SHP77 (cell line): ENCODE measurements at regions not wholly inside any gene's neighbourhood (a gene's known extent, or its start where the extent isn't known, plus 50 kb on each side); places are given as distances from the start of the nearest gene placed in this dataset.

ENCODE experiments used
- DNase-seq, 2 experiments: peaks; one replicate each; lab custom pipeline; 2025; lab: John Stamatoyannopoulos, UW

DNA sequence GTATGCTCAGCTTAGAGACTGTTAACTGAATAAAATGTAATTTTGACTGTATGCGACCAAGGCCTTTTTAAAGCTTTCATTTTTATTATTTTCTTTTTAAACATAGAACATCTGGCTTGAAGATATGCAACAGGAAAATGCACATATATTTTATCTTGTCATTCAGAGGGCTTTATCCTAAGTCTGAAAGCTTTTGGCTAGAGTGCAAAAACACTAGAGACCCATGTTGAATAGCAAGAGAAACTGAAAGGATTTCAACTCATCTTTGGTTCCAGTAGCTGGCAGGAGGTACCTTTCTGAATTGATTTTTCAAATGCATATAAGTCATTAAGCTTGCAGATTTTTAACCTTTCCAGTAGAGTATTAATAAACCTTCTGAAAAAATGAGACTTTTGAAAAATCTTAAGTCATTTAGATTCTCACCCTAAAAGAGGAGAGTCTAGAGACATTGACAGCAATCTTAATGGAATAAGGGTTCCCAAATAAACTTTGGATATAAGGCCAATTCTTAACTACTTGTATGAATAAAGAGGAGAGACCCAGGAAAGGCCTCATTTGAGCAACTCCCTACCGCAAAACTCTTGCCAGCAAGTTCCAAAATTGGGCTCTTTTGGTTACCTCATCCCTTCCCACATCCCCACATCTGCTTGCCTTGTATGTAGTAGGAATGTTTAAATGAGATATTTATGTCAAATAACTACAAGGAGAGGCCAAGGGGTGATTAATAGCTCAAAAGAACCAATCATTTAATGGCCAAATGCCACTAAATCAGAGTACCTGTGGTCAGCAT is 454.4 kb downstream of the HTR7 start:
- DNase-seq, result no peak

DNA sequence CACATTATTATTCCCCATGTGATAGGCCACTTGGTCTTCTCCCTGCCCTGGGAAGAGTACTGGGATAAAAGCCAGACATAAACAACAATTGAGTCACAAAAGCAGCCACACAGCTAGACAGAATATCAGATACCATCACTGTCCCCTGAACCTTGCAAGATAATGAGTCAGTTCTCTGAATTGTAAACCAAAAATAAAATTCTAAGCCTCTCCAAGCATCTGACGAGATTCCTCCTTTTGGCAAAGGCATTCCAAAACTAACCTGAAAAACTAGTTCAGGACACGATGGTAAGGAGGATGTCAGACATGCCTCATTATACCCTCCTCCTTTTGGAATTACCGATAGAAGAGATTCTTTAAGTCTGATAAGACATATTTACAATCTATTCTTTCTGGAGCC is 450.7 kb downstream of the HTR7 start:
- no peak for DNase-seq

DNA sequence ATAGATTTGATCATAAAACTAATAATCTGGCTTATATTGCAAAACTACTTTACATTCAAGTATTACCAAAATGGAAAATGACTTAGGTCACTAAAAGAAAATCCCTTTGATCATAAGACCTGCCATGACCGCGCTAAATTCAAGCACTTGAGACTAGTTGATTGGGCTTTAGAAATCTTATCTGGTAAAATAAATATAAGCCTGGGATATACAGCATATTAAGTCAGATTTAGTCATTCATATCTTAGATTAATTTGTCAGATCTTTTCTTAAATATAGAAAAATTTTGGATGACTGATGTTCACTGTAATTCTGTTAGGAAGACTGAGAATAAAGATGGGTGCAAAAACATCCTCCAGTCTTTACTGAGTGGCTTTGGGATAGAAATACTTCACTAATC is 450.0 kb downstream of the HTR7 start:
- DNase-seq, result no peak

DNA sequence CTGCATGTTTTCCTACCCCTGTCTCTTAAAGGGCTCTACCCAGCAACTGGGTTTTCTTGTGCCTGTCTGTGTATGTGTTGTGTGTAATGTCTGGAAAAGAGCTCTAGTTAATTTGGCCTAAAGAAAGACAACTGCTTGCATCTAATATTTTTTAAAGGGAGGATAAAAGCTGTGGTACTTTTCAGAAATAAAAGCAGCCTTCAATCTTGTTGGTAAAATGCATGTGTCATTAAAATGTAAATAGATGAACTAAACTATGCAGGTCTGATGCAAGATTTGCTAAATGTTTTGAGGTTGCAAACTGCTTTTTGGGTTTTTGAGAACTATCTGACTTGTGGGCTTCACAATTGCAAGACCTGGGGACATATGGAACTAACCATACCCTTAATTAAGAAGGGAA is 445.3 kb downstream of the HTR7 start:
- DNase-seq, result no peak

DNA sequence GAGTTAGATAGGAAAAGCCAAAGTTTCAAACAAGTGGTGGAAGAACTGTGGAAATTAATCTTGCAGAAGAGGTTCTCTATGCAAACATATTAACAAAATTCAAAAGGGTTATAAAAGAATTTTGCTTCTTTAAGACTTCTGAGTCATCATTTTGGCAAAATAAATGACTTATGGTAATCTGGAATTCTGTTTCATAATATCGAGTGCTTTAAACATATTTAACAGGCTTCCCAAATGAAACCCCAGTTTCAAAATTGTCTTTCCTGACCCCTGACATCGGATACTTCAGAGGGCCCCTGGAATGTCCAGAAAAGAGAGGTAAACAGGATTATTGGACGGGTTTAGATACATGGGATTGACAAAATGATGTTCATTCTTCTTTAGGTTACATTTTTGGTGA is 444.6 kb downstream of the HTR7 start:
- DNase-seq, result no peak

DNA sequence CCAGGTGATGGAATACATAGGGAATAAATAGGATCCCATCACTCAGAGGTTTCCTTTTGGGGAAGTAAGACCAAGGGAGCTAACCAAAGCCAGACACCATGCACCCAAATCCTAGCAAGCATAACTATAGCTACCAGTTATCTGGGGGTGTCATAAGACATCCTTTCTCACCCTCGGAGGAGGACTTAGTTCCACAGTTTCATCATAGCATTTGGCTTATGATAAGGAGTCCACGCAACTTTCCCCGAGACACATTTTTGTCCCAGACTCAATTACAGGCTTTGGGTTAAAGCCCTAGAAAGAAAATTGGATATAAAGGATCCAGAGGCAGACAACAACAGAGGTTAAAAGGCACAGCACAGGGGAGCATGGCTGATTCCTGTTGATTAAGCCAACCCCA is 442.9 kb downstream of the HTR7 start:
- DNase-seq, result no peak

DNA sequence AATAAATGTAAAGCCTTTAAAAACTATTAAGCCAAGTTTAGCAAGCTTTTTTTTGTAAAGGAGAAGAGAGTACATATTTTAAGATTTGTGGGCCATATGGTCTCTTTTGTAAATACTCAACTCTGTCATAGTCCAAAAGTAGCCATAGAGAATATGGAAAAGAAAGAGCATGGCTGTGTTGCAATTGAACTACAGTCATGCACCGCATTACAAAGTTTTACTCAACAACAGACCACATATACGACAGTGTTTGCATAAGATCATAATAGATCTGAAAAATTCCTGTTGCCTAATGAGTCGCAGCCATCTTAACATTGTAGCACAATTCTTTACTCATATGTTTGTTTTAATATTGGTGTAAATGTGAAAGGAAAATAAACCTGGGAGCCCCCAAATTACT is 440.8 kb downstream of the HTR7 start:
- DNase-seq, result no peak

DNA sequence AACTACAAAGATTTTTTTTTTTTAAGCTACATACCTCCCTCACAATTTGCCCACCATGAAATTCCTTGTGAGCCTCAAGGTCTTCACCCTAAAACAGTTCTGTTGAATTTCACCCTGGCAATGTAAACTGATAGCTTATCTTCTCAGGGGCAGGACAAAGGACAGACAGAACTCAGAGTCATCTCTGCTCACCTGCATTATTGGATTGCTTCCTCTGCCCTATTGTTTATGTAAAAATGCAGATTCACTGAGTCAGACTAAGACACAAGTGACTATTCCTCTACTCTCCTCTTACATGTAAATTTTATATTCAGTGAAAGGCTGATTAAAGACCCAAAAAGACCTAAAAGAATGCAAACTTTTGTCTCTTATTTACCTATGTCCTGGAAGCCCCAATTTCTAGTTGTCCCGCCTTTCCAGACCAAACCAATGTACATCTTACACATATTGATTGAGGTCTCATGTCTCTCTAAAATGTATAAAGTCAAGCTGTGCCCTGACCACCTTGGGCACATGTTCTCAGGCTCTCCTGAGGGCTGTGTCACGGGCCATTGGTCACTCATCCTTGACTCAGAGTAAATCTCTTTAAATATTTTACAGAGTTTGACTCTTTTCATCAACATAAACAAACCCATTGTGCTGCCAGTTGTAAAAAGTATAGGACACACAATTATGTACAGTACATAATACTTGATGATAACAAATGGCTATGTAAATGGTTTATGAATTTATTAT is 440.2 kb downstream of the HTR7 start:
- no peak for DNase-seq

DNA sequence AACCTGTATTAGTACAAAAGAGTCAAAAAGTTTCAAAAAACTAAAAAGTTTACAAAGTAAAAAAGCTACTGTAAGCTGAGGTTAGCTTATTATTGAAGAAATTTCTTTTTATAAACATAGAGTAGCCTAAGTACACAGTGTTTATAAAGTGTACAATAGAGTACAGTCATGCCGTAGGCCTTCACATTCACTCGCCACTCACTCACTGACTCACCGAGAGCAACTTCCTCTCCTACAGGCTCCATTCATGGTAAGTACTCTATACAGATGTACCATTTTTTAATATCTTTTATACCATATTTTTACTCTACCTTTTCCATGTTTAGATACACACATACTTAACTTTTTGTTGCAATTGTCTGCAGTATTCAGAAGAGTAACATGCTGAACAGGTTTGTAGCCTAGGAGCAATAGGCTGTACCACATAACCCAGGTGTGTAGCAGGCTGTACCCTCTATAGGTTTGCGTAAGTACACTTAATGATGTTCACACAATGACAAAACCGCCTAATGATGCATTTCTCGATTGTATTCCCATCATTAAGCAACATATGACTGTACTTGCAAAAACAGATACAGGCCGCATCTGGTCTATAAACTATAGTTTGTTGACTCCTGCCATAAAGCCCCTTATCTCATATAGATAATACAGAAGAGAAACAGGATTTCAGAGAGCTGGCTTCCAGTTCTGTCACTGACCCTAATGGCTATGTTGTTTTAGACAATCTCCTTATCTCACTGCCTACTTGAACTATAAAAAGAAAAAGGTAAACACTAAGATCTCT is 438.8 kb downstream of the HTR7 start:
- no peak for DNase-seq

DNA sequence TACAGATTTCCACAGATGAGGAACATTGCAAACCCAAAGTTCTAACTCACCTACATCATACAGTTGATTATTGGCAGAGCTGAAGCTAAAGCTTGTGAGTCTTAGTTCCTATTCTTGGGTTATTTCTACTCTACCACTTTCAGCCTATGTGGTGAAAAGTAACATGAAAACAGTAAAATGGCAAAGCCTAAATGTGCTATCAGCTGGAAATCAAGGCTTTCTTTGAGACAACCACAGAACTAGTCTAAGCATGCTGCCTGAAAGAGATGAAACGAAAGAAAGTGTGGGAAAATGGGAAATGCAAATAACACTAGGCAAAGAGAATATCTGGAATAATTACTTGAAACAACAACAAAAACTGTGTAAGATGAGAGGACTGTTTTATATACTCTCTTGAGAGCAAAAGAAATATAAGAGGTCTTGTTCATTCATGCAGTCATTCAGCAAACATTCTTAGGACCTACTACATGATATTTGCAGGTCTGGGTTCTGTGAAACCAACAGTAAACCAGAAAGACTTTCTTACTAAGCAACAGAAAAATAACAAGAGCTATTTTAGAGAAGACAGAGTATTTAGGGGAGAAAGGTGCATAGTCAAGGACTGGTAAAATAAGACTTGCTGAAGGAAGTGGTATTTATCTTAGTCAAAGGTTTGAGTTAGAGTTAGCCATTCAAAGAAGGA is 437.1 kb downstream of the HTR7 start:
- no peak for DNase-seq

DNA sequence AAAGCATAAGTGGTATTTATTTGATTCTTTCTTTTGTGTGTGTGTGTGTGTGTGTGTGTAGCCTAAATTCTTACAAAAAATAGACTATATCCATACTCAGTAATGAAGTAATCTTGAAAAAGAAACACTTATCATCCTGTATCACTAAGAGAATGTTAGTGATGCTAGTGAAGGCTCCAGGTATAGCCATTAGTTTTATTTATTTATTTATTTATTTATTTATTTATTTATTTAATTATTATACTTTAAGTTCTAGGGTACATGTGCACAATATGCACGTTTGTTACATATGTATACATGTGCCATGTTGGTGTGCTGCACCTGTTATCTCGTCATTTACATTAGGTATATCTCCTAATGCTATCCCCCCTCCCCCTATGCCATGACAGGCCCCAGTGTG is 436.0 kb downstream of the HTR7 start:
- DNase-seq, result no peak

DNA sequence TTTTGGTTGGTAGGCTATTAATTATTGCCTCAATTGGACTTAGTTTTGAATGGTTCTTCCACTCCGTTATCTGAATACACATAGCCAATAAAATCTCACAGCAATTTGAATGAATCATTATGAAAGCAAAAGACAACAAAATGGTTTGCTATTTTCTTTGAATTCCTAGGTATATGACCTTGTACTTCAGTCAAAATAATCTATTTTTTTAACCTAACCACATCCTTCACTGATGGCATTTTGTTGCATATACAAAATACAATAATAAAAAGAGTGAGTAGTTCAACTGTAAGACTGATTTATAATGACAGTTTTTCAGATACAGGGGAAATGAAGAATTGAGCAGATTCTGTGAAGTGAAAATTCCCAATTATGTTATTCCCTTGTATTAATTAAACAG is 433.1 kb downstream of the HTR7 start:
- no peak for DNase-seq

DNA sequence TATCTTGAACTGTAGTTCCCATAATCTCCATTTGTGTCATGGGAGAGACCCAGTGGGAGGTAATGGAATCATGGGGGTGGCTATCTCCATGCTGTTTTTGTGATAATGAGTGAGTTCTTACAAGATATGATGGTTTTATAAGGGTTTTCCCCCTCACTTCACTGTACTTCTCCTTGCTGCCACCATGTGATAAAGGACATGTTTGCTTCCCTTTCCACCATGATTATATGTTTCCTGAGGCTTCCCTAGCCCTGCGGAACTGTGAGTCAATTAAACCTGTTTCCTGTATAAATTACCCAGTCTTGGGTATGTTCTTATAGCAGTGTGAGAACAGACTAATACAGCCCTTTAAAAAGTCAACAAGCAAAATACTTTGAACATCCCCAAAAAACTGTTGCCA is 427.7 kb downstream of the HTR7 start:
- DNase-seq, result no peak

DNA sequence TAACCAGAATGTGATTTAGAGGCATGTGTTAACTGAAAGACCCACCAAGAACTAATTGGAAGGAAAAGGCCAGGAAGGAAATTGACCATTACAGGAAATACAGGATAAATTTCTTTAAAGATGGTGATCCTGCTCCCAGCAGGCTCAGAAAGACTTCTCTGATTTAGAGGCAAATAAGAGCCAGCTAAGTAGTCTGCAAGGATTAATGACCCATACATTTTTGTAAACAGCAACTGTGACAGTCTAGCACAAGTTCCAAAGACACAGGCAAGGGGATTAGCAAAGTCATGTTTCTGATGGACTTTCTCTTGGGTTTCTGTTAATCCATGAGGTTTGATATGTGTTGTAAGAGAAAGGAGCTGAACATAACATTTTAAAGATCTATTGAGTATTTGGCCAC is 425.0 kb downstream of the HTR7 start:
- DNase-seq, result no peak

DNA sequence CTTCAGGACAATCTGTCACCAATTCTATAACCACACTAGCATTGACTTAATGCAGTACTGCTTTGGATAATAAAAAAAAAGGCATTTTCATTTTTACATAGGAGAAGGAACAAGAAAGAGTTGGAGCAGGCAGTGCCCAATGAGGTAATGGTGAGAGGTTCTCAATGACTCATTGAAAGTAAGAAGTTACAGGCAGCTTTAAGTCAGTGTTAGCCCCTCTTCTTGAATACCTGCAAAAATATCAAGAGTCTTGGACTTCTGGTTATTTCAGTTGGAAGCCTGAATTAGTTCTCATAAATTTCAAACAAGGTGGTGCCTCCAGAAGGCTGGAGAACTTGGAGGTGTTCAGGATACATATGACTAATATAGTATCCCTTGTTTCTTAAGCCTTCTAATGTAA is 422.5 kb downstream of the HTR7 start:
- no peak for DNase-seq

DNA sequence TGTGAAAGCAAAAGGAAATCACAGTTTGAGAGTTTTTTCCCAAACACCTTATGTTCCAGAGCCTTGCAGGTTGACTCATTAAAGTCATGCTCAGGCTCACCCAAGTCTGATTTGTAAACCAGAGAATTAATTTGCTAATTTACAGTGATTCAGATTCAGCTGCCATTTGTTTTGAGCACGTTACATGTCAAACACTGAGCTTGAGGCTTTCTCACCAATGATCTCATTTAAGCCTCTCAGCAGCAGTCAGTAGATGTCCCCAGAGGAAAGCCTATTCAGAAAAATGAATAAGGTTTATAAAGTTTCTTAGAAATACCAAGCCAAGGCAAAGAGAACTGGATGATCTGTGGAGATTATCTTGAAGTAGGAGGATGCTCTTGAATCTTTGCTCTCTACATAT is 420.4 kb downstream of the HTR7 start:
- no peak for DNase-seq

DNA sequence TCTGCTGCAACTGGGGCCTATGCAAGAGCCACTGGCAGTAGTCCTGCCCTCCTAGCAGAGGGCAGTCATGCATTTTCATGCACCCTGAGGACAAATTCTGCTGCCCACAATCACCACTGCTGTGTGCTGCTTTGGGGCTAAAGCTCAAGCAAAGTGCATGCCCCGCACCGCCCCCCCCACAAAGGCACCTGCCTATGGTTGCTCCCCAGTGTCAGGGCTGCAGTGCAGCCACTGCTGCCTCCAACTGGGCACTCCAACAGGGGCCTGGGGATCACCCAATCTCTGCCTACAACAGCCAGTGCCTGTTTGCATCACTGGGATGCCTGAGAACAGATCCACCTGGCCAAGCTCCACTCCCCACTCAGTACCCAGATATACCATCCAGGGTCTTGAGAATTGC is 417.0 kb downstream of the HTR7 start:
- no peak for DNase-seq

DNA sequence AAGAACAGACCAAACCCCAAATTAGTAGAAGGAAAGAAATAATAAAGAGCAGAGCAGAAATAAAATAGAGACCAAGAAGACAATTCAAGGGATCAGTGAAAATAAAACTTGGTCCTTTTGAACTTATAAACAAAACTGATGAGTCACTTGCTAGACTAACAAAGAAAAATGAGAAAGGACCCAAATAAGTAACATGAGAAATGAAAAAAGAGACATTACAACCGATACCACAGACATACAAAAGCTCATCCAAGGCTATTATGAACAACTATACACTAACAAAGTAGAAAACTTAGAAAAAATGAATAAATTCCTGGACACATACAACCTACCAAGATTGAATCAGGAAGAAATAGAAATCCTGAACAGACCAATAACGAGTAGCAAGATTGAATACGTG is 414.5 kb downstream of the HTR7 start:
- no peak for DNase-seq

DNA sequence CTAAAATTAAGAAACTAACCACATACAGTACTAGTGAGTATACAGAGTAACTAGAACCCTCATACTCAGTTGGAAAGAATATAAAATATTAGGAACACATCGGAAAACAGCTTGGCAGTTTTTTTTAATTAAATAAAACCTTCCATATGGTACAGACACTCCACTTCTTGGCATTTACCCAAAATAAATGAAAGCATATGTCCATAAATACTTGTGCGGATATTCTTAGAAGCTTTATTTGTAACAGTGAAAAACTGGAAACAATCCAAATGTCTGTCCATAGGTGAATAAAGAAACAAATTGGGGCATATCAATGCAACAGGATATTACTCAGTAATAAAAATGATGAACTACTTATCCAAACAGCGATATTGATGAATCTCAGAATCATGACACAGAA is 410.0 kb downstream of the HTR7 start:
- peak in 1 of 2 experiments; percentile 35 for DNase-seq

DNA sequence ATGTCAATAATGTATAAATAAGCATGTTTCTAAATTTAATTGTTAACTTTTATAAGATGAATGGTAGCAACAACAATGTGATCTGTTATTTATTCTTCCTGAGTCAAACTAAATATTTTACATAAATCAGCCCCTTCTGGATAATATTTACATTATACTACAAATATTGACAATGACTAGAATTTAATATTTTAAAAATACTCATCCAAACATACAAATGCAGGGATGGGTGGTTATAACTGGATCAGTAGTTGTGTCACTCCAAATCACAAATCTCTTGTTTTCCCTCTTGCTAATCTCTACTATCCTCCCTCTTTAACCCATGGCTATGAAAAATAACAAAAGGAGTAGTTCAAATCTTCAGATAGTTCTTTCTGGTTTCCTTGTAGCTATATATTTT is 407.0 kb downstream of the HTR7 start:
- DNase-seq, result no peak

DNA sequence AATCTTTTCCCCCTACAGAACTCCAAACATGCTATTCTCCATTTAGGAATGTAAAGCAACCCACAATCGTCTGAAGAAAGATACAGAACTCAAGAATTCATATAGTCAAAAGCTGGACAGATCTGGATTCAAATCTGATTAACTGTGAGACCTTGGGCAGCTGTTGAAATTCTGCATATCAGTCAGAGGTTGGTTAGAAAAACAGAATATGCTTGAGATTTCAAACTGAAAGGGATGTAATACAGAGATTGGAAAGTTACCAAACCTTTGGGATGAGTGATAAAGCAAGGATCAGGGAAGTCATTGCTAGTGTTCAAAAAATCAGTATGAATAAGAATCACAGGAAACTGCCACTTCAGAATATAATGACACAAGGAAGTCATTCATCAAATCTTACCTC is 406.6 kb downstream of the HTR7 start:
- peak in 1 of 2 experiments; percentile 24 for DNase-seq

DNA sequence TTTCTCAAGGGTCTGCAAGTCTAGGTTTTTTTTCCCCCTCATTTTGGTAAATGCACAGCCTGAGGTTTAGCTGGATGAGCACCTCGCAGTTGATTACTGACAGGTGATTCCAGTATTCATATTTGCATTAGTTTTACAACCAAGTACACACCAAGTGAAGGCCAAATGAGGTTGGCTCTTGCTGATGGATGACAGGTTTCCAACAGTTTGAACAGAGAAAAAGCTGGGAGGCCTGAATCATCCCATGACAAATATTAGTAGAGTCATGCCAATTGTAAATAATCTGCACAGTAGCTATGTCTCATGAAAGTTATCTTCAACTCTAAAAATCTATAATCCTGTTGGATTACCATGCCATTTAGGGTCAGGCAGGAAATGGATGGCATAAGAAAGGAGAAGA is 399.8 kb downstream of the HTR7 start:
- peak in 1 of 2 experiments; percentile 2 for DNase-seq
